HG03457 (cell line): ENCODE measurements at regions not wholly inside any gene's neighbourhood (a gene's known extent, or its start where the extent isn't known, plus 50 kb on each side); places are given as distances from the start of the nearest gene placed in this dataset.

Source experiments
- ATAC-seq: cut with Tn5 transposase; IDR thresholded peaks from one replicate; pipeline ENCODE4 v1.9.1; 2021; ENCODE audit warnings: moderate number of reproducible peaks; ENCODE audit not compliant: unreplicated experiment

DNA sequence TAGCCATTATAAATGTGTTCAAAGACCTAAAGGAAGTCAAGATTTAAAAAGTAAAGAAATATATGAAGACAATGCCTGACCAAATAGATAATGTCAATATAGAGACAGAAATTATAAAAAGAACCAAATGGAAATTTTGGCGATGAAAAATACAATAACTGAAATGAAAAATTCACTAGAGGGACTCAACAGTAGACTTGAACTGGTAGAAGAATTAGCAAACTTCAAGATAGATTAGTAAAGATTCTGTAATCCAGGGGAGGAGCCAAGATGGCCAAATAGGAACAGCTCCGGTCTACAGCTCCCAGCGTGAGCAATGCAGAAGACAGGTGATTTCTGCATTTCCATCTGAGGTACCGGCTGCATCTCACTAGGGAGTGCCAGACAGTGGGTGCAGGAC is 433.2 kb downstream of the HINT1 start:
- ATAC-seq, result no peak

- no peak for ATAC-seq
Observed at GRCh38 chr5:130729541-130729940, 435.5 kb downstream of the HINT1 start.

DNA sequence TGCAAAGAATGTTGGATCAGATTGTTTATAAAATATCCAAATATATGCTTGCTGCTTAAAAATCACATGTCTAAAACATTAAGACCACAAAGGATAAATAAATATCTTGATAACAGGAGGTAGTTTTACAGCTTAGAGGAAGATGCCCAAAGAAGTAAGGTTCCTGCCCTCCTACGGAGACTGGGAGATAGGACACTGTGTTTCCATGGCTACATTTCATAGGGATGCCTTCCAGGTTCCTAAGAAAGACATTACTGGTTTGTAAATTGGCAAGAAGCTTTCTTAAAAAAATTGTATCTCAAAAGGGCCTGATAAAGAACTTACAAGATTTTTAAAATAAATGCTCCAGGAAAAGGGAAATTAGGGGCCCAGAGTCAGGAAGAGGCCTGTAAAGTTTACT is 437.2 kb downstream of the HINT1 start:
- no peak for ATAC-seq

- no peak for ATAC-seq
Observed at GRCh38 chr5:130724658-130725057, 440.4 kb downstream of the HINT1 start.

DNA sequence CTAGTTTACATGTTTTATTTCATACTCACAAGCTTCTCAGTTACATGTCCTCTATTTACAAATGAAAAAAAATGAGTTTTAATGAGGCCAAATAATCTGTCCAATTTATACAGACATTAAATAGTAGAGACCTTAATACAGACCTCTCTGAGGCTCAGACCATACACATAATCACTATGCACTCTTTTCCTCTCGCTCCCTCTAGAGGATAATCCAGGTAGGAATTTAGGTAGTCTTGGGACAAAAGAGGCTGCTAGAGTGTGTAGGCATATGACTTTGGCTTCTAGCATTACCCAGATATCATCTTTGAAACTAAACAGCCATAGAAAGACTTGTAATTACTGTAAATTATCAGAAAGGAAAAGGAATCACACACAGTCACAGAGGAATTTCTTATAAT is 444.7 kb downstream of the HINT1 start:
- no peak for ATAC-seq

GRCh38 chr5:130715541-130715940 is 449.5 kb downstream of the HINT1 start:
- ATAC-seq, result no peak

DNA sequence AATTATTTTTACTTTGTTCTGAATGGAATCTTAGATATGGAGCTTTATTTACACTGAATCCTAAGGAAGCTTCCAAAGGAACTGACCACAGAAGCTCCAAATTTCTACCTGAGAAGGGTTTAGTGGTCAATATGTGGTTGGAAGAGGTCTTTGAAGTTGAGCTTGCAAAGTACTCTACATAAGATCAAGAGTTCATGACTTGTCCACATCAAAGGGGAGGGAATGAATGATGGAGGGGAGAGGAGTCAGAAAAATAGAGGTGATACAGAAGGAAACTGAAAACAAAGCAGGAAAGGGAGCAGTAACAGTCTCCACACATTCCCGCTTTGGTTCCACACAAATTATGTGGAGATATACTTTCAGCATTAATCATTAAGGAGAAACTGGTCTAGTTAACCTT is 450.9 kb downstream of the HINT1 start:
- ATAC-seq, result no peak

- no peak for ATAC-seq
Observed at GRCh38 chr5:130712324-130712723, 452.7 kb downstream of the HINT1 start.

DNA sequence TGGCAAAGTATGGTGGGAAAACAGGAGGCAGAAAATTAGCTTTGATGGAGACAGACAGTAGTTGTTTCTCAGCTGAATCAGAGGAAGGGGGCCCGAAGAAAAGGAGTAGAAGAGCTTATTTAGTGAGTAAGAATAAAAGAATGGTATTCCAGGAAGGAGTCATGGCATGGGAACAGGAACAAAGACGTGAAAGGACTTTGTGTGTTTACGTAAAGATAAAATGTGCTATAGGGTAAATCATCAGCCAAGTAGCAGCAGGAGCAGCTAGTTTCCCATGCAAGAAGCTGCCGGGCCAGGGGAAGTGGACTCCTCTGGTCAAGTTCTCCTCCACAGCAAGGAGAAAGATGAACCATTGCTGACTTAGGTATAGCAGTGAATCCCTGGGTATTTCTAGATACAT is 454.5 kb downstream of the HINT1 start:
- no peak for ATAC-seq

DNA sequence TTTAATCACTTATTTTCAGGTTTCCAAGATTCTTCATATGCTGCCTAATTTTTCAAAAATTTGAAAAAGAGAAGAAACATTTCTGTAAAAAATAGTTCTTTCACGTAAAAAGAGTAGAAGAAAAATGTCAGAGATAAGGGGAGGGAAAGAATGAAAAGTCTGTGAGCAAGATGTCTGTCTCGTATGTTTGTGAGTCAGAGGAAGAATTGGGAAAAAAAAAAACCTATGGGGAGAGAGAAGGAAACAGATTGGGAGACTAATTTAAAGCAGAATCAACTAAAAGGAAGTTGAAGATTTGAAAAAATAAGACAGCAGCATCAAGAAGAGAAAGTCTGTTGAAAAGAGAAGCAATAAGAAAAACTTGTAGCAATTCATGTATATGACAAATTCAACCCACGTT is 456.3 kb downstream of the HINT1 start:
- no peak for ATAC-seq

- ATAC-seq, result no peak
Observed at GRCh38 chr5:130706696-130707095, 458.4 kb downstream of the HINT1 start.

DNA sequence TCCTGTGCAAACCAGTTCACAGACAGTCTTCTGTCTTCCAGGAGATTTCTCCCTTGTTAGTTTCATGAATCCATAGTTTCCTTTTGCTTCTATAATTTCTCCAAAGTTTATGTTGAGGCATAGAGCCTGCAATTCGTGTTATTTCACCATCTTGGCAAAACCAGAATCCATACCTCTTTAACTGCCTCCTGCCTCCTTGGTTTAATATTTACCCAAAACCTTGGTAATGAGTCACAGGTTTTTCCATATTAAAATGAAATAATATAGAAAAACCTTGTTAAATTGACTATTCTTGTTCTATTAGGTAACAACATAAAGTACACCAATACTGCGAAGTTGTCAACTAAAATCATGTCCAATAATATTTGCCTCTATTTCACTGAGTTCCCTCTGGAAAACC is 459.7 kb downstream of the HINT1 start:
- ATAC-seq, result no peak

DNA sequence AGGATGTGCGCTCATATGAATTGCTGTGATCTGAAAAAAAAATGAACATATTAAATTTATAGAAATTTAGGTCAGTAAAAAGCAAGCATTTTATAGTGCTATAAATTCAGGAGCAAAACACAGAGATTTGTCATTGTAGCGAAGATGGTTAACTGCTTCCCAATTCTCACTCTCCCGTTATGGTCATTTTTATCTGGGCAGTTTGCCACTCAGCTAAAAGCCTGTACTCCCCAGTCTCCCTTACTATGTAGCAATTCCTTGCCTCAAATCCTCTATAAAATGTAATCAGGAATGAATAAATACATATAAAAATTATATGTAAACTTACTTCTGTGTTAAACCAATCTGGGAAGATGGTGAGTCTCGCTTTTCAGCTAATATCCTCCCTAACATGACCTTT is 471.5 kb downstream of the HINT1 start:
- no peak for ATAC-seq

- no peak for ATAC-seq
Observed at GRCh38 chr5:130692770-130693169, 472.3 kb downstream of the HINT1 start.

- no peak for ATAC-seq
Observed at GRCh38 chr5:130689831-130690230, 475.2 kb downstream of the HINT1 start.

DNA sequence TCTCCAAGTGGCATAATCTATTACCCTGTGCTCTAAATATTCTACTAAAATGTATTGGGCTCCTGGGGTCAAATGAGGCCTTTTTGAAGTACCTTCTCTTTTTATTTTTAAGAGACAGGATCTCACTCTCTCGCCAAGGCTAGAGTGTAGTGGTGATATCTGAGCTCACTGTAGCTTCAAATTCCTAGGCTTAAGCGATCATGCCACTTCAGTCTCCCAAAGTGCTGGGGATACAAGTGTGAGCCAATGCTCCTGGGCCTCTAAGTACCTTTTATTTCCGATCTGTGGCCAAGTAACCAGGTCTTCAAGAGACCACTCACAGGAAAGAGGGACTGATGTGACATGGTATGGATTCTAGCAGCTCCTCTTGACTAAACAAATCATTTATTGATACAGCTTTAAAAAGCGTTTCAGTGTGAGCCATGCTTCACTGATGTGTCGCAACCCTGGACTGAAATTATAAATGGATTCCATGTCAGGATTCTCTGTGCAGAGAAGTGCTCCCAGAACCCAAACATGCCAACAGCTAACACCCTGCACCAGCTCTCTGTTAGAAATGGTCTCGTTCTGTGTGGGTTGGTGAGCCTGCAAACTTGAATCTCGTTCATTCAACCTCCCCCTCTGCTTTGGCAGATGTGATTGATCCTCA is 477.8 kb downstream of the HINT1 start:
- ATAC-seq, result no peak

DNA sequence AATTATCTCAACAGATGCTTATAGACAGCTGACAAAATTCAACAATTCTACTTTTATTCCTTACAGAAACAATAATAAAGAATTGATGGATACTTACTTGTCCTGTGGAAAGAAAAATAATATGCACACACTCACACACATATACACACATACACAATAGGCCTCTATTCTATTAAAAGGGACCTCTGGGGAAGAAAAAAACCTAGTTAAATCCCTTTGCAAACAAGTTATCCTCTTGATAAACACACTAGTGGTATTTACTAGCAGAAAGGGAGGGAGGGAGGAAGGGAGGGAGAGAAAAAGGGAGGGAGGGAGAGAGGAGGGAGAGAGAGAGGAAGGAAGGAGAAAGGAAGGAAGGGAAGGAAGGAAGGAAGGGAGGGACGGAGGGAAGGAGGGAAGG is 486.4 kb downstream of the HINT1 start:
- ATAC-seq, result no peak

DNA sequence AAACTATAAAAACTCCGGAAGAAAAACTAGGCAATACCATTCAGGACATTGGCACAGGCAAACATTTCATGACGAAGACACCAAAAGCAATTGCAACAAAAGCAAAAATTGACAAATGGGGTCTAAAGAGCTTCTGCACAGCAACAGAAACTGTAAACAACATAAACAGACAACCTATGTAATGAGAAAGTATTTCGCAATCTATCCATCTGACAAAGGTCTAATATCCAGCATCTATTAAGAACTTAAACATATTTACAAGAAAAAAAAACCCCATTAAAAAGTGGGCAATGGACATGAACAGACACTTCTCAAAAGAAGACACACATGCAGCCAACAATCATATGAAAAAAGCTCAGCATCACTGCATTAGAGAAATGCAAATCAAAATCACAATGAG is 498.6 kb downstream of the HINT1 start:
- ATAC-seq, result no peak

- no peak for ATAC-seq
Observed at GRCh38 chr5:130652176-130652575, 512.9 kb downstream of the HINT1 start.

- no peak for ATAC-seq
Observed at GRCh38 chr5:130651440-130651839, 513.6 kb downstream of the HINT1 start.

GRCh38 chr5:130643321-130643720 is 521.7 kb downstream of the HINT1 start:
- no peak for ATAC-seq

- no peak for ATAC-seq
Observed at GRCh38 chr5:130642461-130642860, 522.6 kb downstream of the HINT1 start.

DNA sequence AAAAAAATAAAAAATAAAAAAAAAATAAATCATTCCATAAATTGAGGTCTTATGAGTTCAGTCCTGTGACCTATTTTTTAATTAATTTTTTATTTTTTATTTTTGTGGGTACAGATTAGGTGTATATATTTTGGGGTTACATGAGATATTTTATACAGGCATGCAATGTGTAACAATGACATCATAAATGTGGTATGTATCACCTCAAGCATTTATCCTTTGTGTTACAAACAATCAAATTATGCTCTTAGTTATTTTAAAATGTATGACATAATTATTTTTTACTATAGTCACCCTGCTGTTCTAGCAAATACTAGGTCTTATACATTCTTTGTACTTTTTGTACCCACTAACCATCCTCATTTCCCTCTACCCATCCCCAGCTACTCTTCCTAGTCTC is 537.9 kb downstream of the HINT1 start:
- ATAC-seq, result no peak

DNA sequence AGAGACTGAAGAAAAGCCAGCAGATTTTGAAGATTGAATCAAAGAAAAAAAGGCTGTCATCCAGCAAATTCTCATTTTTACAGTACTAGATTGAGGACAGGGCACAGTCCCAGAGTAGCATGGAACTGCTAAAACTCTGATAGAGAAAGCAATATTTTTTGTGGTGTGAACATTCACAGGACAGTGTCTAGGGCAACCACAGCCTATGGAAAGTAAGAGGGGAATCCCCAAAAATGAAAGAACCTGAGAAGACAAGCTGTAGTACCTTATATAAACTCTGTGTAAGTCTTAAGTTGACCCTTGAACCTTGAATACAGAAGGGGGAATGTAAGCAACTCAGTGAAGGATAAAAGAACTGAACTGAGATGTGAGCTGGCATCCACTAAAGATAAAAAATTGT is 540.3 kb downstream of the HINT1 start:
- ATAC-seq, result no peak
